MM.1S (cell line): ENCODE measurements at regions not wholly inside any gene's neighbourhood (a gene's known extent, or its start where the extent isn't known, plus 50 kb on each side); places are given as distances from the start of the nearest gene placed in this dataset.
"Not testable (repeated sequence)": the region's sequence is repeated elsewhere in the genome, so short reads cannot be mapped to it uniquely, and the experiment has no call there.

Experiments
- DNase-seq: peaks from one replicate; pipeline ENCODE4 v3.0.0-alpha.2; 2015
- H2AFZ ChIP-seq: fragments of 300-600 bp; sonication (generic); 2 replicates; pipeline ENCODE4 v1.6.0; 2016; ENCODE audit warnings: antibody characterized with exemption, low read length
- H3F3A ChIP-seq: fragments of 300-600 bp; sonication (generic); 2 replicates; pipeline ENCODE4 v1.6.1; 2016; ENCODE audit warnings: mild to moderate bottlenecking, antibody characterized with exemption, low read length, moderate library complexity, mixed read lengths; ENCODE audit not compliant: insufficient read depth
- H3K27ac ChIP-seq: fragments of 300-600 bp; sonication (generic); 2 replicates; pipeline ENCODE4 v1.5.1; 2016; ENCODE audit warnings: mild to moderate bottlenecking, low read length
- H3K27me3 ChIP-seq: fragments of 300-600 bp; sonication (generic); replicated peaks from 2 replicates; pipeline ENCODE4 v1.6.0; 2016; ENCODE audit warnings: low read length; ENCODE audit not compliant: insufficient read depth
- H3K36me3 ChIP-seq: fragments of 300-600 bp; sonication (generic); replicated peaks from 2 replicates; pipeline ENCODE4 v1.6.1; 2016; ENCODE audit warnings: mild to moderate bottlenecking, low read length, mixed read lengths; ENCODE audit not compliant: insufficient read depth
- H3K4me1 ChIP-seq: fragments of 300-600 bp; sonication (generic); 2 replicates; pipeline ENCODE4 v1.6.1; 2016; ENCODE audit warnings: low read length, mixed read lengths
- H3K4me2 ChIP-seq: fragments of 300-600 bp; sonication (generic); 2 replicates; pipeline ENCODE4 v1.6.0; 2016; ENCODE audit warnings: low read depth, low read length
- H3K4me3 ChIP-seq: fragments of 300-600 bp; sonication (generic); 2 replicates; pipeline ENCODE4 v1.5.1; 2016; ENCODE audit warnings: low read length, mixed read lengths
- H3K79me2 ChIP-seq: fragments of 300-600 bp; sonication (generic); 2 replicates; pipeline ENCODE4 v1.6.1; 2016; ENCODE audit warnings: mixed run types, low read length, mixed read lengths
- H3K9ac ChIP-seq: fragments of 300-600 bp; sonication (generic); 2 replicates; pipeline ENCODE4 v1.6.1; 2016; ENCODE audit warnings: low read length, mixed read lengths
- H3K9me2 ChIP-seq: fragments of 300-600 bp; sonication (generic); replicated peaks from 2 replicates; pipeline ENCODE4 v1.6.1; 2016; ENCODE audit warnings: mild to moderate bottlenecking, low read length, mixed read lengths; ENCODE audit not compliant: insufficient read depth
- H3K9me3 ChIP-seq: fragments of 300-600 bp; sonication (generic); replicated peaks from 2 replicates; pipeline ENCODE4 v1.6.1; 2016; ENCODE audit warnings: mild to moderate bottlenecking, low read length, mixed read lengths; ENCODE audit not compliant: insufficient read depth
- H4K20me1 ChIP-seq: fragments of 300-600 bp; sonication (generic); 2 replicates; pipeline ENCODE4 v1.6.1; 2016; ENCODE audit warnings: mild to moderate bottlenecking, low read length, moderate library complexity, mixed read lengths; ENCODE audit not compliant: insufficient read depth
- EZH2 ChIP-seq: fragments of 300-600 bp; sonication (generic); optimal IDR thresholded peaks from 2 replicates; pipeline ENCODE3; 2017; ENCODE audit warnings: low read depth, mild to moderate bottlenecking, antibody characterized with exemption, low read length, mixed read lengths
- EZH2phosphoT487 ChIP-seq: fragments of 300-600 bp; sonication (generic); IDR thresholded peaks from 2 replicates; pipeline ENCODE4 v1.6.1; 2018; ENCODE audit warnings: antibody characterized with exemption, low read length
- TF ChIP-seq, protein P1 (sequence below): fragments of 300-600 bp; sonication (generic); IDR thresholded peaks from 2 replicates; pipeline ENCODE4 v1.5.1; 2016; ENCODE audit warnings: antibody characterized with exemption, low read length, mixed read lengths

GRCh38 chrX:87434618-87435017, 83.0 kb upstream of the KLHL4 start:
- no peaks in the 10 kb centered on the region for H3K9me3 ChIP-seq
- no peak overlapping the region for H3K9ac ChIP-seq
- H4K20me1 ChIP-seq: no peaks in the 10 kb centered on the region
- no peaks in the 10 kb centered on the region for H3K4me1 ChIP-seq
- H3K9me2 ChIP-seq: no peaks in the 10 kb centered on the region
- DNase-seq: no peak
- no peak overlapping the region for H2AFZ ChIP-seq
- H3K4me3 ChIP-seq: no peak overlapping the region
- no peak overlapping the region for H3K4me2 ChIP-seq
- no peaks in the 10 kb centered on the region for H3F3A ChIP-seq
- no peak for TF ChIP-seq EZH2
- TF ChIP-seq, protein P1, sequence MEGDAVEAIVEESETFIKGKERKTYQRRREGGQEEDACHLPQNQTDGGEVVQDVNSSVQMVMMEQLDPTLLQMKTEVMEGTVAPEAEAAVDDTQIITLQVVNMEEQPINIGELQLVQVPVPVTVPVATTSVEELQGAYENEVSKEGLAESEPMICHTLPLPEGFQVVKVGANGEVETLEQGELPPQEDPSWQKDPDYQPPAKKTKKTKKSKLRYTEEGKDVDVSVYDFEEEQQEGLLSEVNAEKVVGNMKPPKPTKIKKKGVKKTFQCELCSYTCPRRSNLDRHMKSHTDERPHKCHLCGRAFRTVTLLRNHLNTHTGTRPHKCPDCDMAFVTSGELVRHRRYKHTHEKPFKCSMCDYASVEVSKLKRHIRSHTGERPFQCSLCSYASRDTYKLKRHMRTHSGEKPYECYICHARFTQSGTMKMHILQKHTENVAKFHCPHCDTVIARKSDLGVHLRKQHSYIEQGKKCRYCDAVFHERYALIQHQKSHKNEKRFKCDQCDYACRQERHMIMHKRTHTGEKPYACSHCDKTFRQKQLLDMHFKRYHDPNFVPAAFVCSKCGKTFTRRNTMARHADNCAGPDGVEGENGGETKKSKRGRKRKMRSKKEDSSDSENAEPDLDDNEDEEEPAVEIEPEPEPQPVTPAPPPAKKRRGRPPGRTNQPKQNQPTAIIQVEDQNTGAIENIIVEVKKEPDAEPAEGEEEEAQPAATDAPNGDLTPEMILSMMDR: no peak
- no peak for TF ChIP-seq EZH2phosphoT487
- H3K27me3 ChIP-seq: no peaks in the 10 kb centered on the region
- H3K36me3 ChIP-seq: no peaks in the 10 kb centered on the region
- no peaks in the 10 kb centered on the region for H3K79me2 ChIP-seq
- no peak overlapping the region for H3K27ac ChIP-seq

DNA sequence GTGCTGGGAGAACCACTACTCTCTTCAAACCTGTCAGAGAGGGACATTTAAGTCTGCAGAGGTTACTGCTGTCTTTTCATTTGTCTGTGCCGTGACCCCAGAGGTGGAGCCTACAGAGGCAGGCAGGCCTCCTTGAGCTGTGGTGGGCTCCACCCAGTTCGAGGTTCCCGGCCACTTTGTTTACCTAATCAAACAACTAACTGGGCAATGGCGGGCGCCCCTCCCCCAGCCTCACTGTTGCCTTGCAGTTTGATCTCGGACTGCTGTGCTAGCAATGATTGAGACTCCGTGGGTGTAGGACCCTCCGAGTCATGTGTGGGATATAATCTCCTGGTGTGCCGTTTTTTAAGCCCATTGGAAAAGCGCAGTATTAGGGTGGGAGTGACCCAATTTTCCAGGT, 69.0 kb upstream of the KLHL4 start:
- not testable (repeated sequence) for H3K9me2 ChIP-seq, H3K4me3 ChIP-seq, H3K36me3 ChIP-seq, H2AFZ ChIP-seq, H3K9ac ChIP-seq, H3K4me1 ChIP-seq, H3K4me2 ChIP-seq, DNase-seq, H3K27me3 ChIP-seq, H3K79me2 ChIP-seq, H3K9me3 ChIP-seq, H3F3A ChIP-seq, H4K20me1 ChIP-seq, H3K27ac ChIP-seq

- not testable (repeated sequence) for H3K27ac ChIP-seq, H3K4me1 ChIP-seq, H3K79me2 ChIP-seq, H3K36me3 ChIP-seq, H4K20me1 ChIP-seq, DNase-seq, H3K9ac ChIP-seq, H3K9me3 ChIP-seq, H3K4me3 ChIP-seq, H3K9me2 ChIP-seq, H3K27me3 ChIP-seq, H2AFZ ChIP-seq, H3K4me2 ChIP-seq, H3F3A ChIP-seq
Measured at GRCh38 chrX:87465757-87466156, 51.8 kb upstream of the KLHL4 start.
